K562 (cell line): ENCODE measurements at regions not wholly inside any gene's neighbourhood (a gene's known extent, or its start where the extent isn't known, plus 50 kb on each side); places are given as distances from the start of the nearest gene placed in this dataset.

Source experiments
- XRCC4 ChIP-seq: IDR thresholded peaks from one replicate; pipeline ENCODE4 v1.6.1; 2011; ENCODE audit not compliant: insufficient read depth, insufficient read length; ENCODE audit errors: extremely low read depth
- TF ChIP-seq, protein P1 (sequence below): sonication (generic); formaldehyde crosslinking; IDR thresholded peaks from 2 replicates; pipeline ENCODE4 v1.8.1; 2023; ENCODE audit warnings: missing genetic modification reagents, mild to moderate bottlenecking, borderline replicate concordance
- TF ChIP-seq, protein P2 (sequence below): fragments of 250-450 bp; sonication (Bioruptor Pico); IDR thresholded peaks from 2 replicates; pipeline ENCODE4 v1.4.0; 2020; ENCODE audit warnings: mild to moderate bottlenecking

DNA sequence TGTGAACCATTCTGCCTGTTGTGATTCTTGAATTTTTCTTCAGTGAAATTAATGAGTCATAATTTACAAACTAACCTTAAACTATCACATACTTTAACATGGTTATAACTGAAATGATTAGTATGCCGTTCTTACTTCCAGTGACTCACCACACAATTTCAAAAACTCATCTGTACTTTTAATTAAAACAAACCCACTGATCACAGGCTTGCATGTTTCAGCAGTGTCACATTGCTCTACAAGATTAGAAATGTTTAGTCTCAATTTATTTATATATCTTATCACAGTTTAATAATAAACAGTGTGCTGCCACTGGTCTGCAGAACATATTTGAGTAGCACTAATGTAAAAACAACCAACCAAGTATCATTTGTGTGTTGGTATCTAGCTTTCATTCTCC is 2227.9 kb upstream of the PCDH20 start (continued):
- TF ChIP-seq, protein P1, sequence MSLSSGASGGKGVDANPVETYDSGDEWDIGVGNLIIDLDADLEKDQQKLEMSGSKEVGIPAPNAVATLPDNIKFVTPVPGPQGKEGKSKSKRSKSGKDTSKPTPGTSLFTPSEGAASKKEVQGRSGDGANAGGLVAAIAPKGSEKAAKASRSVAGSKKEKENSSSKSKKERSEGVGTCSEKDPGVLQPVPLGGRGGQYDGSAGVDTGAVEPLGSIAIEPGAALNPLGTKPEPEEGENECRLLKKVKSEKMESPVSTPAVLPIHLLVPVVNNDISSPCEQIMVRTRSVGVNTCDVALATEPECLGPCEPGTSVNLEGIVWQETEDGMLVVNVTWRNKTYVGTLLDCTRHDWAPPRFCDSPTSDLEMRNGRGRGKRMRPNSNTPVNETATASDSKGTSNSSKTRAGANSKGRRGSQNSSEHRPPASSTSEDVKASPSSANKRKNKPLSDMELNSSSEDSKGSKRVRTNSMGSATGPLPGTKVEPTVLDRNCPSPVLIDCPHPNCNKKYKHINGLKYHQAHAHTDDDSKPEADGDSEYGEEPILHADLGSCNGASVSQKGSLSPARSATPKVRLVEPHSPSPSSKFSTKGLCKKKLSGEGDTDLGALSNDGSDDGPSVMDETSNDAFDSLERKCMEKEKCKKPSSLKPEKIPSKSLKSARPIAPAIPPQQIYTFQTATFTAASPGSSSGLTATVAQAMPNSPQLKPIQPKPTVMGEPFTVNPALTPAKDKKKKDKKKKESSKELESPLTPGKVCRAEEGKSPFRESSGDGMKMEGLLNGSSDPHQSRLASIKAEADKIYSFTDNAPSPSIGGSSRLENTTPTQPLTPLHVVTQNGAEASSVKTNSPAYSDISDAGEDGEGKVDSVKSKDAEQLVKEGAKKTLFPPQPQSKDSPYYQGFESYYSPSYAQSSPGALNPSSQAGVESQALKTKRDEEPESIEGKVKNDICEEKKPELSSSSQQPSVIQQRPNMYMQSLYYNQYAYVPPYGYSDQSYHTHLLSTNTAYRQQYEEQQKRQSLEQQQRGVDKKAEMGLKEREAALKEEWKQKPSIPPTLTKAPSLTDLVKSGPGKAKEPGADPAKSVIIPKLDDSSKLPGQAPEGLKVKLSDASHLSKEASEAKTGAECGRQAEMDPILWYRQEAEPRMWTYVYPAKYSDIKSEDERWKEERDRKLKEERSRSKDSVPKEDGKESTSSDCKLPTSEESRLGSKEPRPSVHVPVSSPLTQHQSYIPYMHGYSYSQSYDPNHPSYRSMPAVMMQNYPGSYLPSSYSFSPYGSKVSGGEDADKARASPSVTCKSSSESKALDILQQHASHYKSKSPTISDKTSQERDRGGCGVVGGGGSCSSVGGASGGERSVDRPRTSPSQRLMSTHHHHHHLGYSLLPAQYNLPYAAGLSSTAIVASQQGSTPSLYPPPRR (CRISPR knock-in tag) = no peak
- TF ChIP-seq, protein P2, sequence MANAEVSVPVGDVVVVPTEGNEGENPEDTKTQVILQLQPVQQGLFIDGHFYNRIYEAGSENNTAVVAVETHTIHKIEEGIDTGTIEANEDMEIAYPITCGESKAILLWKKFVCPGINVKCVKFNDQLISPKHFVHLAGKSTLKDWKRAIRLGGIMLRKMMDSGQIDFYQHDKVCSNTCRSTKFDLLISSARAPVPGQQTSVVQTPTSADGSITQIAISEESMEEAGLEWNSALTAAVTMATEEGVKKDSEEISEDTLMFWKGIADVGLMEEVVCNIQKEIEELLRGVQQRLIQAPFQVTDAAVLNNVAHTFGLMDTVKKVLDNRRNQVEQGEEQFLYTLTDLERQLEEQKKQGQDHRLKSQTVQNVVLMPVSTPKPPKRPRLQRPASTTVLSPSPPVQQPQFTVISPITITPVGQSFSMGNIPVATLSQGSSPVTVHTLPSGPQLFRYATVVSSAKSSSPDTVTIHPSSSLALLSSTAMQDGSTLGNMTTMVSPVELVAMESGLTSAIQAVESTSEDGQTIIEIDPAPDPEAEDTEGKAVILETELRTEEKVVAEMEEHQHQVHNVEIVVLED (CRISPR knock-in tag) = no peak
- no peak for TF ChIP-seq XRCC4
